GM12865 (cell line): ENCODE measurements at regions not wholly inside any gene's neighbourhood (a gene's known extent, or its start where the extent isn't known, plus 50 kb on each side); places are given as distances from the start of the nearest gene placed in this dataset.
"Not testable (repeated sequence)": the region's sequence is repeated elsewhere in the genome, so short reads cannot be mapped to it uniquely, and the experiment has no call there.

ENCODE experiments used
- DNase-seq: peaks from one replicate; pipeline ENCODE4 v3.0.0; 2010; ENCODE audit warnings: low read depth
- H3K4me3 ChIP-seq: 2 replicates; pipeline ENCODE4 v1.5.1; 2011; ENCODE audit warnings: mild to moderate bottlenecking, low read depth, low read length, control low read depth
- CTCF ChIP-seq: IDR thresholded peaks from 2 replicates; pipeline ENCODE4 v1.5.1; 2011; ENCODE audit warnings: low read length, control low read depth, low read depth, inconsistent platforms; ENCODE audit not compliant: insufficient read depth; ENCODE audit errors: missing control alignments

- TF ChIP-seq CTCF, result no peak
- no peak for DNase-seq
Observed at GRCh38 chr5:124537522-124537921, 208.9 kb downstream of the ZNF608 start.

GRCh38 chr5:124537107-124537506 is 209.3 kb downstream of the ZNF608 start:
- no peak for TF ChIP-seq CTCF
- DNase-seq, result no peak
- no peak overlapping the region for H3K4me3 ChIP-seq

More at GRCh38 chr5:124537522-124537921, 208.9 kb downstream of the ZNF608 start:
- H3K4me3 ChIP-seq, result no peak overlapping the region

GRCh38 chr5:124536333-124536732 is 210.1 kb downstream of the ZNF608 start:
- no peak for TF ChIP-seq CTCF
- H3K4me3 ChIP-seq, result no peak overlapping the region
- DNase-seq, result no peak

GRCh38 chr5:124530916-124531315 is 215.5 kb downstream of the ZNF608 start:
- DNase-seq, result no peak
- TF ChIP-seq CTCF, result no peak
- no peak overlapping the region for H3K4me3 ChIP-seq

- peak; percentile 82 for DNase-seq
- H3K4me3 ChIP-seq, result no peak overlapping the region
- no peak for TF ChIP-seq CTCF
Observed at GRCh38 chr5:124528838-124529237, 217.6 kb downstream of the ZNF608 start.

- peak; percentile 54 for DNase-seq
- TF ChIP-seq CTCF, result no peak
Observed at GRCh38 chr5:124527220-124527991, 219.0 kb downstream of the ZNF608 start.

GRCh38 chr5:124526079-124526478 is 220.4 kb downstream of the ZNF608 start:
- not testable (repeated sequence) for DNase-seq, H3K4me3 ChIP-seq

More at GRCh38 chr5:124527220-124527991, 219.0 kb downstream of the ZNF608 start:
- H3K4me3 ChIP-seq, result no peak overlapping the region
